Hematopoietic multipotent progenitor cell treated with erythropoietin and hydrocortisone succinate and interleukin-3 and kit ligand, for 6 days (in vitro differentiated cells): ENCODE measurements at regions not wholly inside any gene's neighbourhood (a gene's known extent, or its start where the extent isn't known, plus 50 kb on each side); places are given as distances from the start of the nearest gene placed in this dataset.

Experiments used
- DNase-seq: peaks from one replicate; pipeline ENCODE4 v3.0.0-alpha.2; 2015

DNA sequence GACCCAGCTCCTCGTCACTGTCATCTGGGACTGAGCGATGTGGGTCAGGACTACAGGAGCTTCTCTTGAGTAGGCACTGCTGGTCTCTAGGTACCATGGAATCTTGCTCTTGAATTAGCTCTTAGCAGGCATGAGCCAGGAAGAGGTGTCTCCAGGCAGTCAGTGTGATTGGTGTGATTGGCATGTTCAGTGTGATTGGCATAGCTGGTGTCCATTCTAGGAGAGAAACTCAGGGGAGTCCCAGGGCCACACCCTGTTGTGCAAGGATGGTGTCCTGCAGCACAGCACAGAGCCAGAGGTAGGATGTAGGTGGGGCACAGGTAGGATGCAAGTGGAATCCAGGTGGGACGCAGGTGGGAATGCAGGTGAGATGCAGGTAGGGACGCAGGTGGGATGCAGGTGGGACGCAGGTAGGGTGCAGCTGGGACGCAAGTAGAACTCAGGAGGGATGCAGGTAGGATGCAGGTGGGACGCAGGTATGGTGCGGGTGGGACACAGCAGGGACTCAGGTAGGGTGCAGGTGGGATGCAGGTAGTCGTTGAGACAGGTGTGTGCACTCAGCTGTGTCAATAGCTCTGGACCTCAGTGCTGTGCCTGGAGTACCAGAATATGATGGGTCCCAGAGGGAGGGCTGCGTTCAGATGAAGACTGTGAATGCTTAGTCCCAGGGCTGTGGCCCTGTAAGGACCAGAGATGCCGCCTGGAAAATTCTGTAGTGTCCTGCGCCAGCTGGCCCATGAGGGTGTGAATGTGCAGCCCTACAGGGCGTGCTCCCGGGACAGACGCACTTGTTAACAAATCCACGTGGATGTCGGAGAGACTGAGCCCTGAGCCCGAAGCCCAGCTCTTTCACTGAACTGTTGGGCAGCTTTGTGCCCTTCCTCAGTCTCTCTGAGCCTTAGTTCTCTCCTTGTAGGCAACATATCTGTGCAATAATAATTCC, 248.2 kb upstream of the PITRM1 start:
- DNase-seq: no peak

DNA sequence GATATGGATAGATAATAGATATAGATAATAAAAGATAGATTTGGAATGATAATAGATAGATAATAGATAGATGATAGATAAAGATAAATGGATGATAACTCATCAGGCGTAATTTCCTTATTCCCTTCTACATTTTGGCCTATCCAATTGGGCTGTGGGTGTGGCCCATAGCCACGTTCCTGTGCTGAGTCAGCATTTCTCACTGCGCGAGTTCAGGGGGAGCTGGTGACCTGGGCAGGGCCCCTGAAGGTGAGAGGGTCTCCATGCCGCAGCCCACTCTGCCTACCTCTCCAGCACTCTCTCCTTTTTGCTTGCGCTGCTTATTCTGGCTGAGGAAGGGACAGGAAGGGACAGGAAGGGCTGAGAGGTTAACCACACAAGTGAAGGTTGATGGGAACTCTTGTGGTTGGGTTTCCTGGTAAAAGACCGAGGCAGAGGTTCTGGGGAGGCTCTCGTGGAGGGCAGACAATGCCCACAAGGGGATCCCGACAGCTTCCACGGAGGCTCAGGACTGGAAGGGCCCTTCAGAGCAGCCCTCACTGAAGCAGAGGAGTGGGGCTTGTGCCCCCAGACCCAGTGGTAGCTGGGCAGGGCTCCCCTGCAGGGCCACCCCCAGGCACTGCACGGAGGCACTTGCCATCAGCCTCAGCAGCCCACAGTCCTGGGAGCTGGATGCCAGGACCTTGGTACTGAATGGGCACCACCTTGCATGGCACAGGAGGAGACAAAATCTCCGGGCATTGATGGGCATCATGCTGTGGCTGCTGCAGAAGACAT, 247.3 kb upstream of the PITRM1 start:
- peak; percentile 27 for DNase-seq

DNA sequence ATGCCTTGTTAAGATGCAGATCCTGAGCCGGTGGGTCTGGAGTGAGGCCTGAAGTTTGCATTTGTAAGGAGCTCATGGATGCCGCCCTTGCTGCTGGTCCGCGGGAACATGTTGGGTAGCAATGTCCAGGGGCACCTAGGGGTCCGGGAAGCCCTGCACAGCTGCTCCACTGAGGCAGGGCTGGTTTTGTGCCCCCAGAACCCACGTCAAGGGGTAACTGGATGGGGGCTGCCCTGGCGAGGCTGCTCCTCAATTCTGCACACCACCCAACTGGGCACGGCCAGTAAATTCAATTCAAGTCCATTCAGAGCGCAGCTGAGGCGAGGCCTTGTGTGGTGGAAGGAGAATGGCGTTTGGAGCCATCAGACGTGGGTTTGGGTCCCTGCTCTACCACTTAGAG, 246.3 kb upstream of the PITRM1 start:
- no peak for DNase-seq

DNA sequence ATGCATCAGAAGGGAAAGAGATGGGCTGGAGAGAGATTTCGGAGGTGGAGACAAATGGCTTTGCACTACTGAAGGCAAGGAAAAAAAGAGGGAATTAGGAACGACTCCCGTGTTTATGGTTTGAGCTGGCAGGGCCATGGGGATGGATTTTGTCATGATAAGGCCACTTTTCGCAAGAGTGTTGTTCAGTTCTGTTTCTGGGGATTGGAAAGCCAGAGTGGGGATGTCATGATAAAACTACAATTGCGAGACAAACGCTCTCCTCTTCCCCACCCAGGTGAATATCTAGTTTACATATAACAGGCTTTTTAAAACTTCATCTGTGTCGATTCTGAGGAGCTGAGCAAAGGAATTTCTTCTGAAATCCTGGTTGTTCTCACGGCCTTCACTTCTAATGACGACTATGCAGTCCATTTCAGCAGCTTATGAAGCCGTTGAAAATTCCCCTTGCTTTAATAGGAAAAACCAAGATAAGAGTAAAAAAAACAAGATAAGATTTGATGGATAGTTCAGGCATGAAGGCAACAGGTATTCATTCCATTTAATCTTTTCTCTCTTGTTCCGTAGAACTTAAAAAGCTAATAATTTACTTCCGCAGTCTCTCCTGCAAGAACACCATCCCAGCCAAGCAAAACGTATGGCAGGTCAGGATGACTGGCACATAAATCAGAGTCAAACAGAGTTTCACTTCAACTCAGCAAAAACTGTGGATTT, 245.6 kb upstream of the PITRM1 start:
- DNase-seq: no peak

DNA sequence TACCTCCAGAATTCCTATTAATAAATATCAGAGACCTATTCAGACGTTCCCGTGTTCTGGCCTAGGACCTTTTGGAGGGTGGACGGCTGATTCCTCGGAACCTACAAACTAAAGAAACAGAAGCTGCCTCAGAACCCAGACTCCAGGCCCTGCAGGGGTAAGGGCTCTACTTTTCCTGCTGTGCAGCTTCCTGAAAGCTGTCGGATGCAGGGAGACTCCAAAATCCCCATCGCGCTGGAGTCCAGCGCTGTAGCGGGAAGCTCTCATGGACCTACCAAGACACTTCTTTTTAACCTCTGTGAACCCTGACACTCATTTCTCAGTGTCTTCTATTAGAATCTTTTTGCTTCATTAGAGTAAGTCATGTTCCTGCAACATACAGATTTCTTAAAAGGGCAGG, 244.5 kb upstream of the PITRM1 start:
- DNase-seq: no peak

DNA sequence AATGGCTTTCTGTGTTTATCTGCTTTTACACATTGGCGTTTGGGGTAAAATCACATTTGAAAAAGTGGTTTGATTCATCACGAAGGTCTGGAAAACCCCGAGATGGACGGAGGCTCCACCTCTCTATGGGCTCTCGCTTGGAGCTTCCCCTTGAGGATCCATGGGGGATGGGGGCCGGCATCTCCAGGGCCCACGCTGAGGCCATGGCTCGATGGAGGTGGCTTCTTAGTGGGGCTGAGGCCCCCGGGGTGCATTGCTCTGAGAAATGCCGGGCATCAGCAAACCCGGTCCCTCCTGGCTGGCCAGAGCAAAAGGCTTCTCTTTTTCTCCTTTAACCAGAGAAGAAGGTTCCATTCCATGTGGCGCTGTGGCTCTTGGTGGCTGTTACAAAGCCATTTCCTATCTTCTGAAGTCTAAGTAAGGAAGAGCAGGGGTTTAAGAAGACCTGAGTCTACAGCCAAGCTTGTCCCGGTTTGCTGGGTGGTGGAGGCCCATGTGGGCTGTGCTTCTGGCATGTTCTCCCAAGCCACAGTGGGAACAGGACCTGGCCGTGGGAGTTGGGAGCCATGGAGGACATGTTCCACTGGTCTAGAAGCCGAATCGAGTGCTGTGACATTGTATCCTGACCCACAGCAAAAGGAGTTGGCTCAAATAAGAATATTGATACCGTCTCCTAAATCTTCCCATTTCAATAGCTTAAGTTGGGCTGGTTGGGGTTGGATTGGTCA, 243.5 kb upstream of the PITRM1 start:
- no peak for DNase-seq

DNA sequence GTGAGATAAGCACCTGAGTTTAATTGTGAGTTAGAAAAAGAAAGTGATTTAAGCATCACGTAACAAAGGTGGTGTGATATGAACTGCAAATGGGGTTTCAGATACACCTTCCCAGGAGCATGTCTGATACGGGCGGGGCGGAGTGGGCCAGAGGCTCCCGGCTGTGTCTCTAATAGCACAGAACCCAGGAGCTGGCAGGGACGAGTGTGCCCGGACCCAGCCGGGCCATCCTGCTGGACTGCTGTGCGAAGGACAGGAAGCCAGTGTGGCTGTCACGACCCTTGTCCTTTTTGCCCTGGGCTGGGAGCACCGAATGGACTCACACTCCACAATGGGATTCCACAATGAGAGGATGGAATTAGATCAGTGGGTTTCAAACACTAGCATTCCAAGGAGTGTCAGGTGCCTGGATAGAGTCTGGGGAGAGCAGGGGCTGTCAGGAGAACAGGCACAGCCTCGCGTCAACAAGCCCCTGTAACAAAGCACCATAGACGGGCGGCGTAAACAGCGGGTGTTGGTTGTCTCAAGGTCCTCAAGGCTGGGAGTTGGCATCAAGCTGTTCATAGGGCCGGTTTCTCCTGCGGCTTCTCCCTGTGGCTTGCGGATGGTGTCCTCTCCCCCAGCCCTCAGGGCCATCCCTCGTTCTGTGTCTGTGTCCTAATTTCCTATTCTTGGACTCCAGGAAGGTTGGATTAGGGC, 242.6 kb upstream of the PITRM1 start:
- no peak for DNase-seq

DNA sequence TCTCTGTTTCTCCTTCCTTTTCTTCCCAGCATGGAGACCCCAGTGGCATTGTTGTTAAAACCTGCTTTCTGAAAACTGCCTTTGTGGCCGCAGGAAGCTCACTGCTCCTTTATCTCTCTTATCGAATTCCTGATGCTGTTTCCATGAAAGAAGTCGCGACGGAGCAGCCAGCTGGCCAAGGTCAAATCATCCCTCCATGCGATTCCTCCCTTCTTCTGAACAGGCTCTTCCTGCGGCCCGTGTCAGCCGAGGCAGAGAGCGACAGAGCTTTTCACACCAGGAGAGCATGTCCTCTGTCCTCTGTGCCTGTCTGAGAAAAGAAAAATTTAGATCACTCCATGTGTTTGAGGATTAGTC, 242.1 kb upstream of the PITRM1 start:
- no peak for DNase-seq

DNA sequence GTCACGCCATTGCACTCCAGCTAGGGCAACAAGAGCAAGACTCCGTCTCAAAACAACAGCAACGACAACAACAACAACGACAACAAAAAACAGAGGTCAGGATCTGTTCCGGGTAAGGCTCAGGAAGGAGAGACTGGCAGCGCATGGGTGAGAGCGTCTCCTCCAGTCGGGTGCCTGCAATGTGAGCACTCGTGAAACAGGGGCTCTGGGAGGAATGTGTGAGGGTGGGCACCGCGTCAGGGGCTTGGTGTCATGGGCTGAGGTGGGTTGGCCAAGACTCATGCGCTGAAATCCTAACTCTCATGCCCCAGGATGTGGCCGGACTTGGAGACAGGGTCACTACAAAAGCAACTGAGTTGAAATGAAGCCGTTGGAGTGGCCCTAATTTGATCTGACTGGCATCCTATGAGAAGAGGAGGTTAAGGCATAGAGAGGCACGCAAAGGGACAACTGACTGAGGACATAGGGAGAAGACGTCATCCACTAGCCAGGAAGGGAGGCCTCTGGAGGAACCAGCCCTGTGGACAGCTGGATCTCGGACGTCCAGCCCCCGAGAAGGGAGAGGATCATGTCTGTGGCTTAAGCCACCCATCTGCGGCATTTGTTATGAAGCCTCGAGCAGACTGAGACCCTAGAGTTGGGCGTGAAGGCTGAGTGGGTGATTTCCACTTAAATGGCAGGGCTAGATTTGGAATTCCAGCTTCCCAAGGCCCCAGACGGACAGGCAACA, 241.5 kb upstream of the PITRM1 start:
- DNase-seq: no peak

DNA sequence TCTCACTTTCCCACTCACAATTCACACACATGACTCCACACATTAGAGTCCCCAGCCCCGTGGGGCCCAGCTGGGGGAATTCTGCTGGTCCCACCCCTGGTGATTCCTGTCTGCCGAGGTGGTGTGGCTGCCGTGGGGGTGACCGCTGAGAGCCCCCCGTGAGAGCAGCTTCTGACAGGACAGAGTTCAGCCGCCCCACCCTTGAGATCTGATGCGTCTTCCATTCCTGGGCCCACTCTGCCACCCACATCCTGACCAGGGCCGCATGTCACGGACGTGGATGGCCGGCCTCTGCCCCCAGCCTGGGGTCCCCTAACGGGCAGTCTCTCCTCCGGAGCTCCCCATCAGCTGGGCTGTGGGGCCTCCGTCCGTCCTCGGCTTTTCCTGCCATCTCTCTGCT, 240.1 kb upstream of the PITRM1 start:
- DNase-seq: no peak

DNA sequence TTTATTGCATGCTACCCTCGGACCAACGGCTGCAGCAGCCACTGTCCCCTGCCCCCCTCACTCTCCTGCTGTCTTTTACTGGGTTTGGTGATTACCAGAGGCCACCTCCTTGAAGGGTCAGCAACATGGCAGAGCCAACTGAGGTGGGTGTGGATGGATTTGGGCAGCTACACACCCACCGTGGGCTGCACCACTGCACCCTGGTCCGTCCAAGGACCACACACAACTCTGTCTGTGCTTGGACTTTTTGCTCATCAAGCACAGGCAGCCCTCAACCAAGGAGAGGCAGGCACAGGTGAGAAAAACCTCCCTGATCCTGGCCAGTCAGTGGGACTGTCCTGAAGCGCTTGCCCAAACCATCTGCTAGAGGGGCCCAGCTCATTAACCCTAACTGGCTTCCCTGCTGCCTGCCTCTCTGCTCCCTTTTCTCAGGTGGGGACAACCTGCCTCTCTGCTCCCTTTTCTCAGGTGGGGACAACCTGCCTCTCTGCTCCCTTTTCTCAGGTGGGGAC, 239.5 kb upstream of the PITRM1 start:
- no peak for DNase-seq

DNA sequence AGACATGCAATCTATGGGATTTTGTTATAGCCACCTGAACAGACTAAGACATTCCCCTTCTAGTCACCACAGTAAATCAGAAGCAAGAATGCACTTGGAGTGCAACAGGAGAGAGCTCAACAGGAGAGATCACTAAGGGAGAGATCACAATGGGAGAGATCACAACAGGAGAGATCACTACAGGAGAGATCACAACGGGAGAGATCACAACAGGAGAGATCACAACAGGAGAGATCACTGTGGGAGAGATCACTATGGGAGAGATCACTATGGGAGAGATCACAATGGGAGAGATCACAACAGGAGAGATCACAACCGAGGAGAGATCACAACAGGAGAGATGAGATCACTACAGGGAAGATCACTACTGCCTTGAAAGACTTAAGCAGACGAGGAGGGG, 238.5 kb upstream of the PITRM1 start:
- no peak for DNase-seq

DNA sequence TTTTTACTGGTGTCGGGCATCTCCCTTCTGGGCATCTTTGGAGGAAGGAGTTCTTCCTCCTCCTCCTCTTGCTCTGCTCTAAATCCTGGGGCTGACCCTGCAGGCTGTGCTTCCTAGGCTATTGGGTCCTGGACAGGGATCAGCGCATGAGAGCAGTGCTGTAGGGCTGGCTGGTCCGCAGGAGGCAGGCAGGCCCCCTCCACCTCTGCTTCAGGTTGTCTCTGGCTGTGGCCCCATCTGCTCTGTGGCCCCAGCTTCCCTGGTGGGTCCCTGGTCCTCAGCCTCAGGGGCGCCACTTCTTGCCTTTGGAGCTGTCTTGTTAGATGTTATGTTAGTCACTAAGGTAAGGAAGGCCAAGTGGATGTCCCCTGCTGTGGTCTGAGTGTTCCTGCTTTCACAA, 237.3 kb upstream of the PITRM1 start:
- no peak for DNase-seq

DNA sequence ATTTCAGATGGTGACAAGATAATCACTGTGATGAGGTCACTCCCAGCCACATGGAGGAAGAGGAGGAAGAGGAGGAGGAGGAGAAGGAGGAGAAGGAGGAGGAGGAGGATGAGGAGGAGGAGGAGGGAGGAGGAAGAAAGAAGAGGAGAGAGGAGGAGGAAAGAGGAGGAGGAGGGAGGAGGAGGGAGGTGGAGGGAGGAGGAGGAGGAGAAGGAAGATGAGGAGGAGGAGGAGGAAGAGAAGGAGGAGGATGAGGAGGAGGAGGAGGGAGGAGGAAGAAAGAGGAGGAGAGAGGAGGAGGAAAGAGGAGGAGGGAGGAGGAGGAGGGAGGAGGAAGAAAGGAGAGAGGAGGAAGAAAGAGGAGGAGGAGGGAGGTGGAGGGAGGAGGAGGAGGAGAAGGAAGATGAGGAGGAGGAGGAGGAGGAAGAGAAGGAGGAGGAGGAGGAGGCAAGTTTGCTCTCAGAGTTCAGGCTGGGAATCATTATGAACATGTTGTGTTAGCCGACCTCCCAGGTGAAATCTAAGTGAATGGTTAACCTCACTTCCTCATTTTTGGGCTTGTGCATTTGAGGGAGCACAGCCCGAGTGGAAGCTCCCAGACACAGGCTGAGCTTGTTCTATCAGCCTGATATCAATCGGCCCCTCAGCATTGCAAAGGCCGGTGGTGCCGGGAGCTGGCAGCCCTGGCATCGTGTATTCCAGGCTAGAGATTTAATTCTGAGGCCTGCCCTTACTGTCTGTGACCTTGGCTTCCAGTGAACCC, 236.2 kb upstream of the PITRM1 start:
- DNase-seq: peak; percentile 3

DNA sequence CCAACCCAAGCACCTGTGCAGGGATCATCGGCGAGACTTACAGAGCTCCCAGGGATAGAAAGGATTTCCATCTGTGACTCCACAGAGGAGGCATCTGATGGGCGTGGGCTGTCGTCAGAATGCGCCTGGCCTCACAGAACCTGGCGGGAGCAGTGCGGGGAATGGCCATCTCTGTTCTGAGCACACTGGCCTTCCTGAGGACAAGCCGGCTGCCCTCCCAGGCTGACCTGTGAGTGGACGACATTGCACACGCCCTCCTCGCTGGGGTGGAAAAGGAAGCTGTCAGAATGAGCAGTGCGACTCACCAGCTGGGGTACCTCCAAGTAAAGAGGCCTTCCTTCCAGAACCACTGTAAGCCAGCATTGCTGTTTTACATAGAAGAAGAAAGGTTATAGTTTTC, 234.6 kb upstream of the PITRM1 start:
- no peak for DNase-seq

DNA sequence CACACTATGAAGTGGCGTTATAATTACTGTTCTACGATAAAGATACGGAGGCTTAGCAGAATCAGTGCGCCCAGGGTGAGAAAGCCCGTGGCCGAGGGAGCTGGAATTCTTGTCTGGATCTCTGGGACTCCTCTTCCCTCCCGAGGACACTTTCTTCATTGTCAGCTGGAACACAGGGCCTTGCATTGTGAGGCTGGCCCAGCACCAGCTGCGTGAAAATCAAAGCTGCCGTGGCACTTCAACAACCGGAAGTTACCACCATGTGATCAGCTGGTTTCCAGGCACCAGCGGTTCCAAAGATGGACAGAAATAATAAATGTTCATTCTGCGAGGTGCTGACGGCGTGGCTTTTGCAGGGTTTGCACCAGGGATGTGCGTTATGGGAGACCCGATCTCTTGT, 234.0 kb upstream of the PITRM1 start:
- DNase-seq: no peak

DNA sequence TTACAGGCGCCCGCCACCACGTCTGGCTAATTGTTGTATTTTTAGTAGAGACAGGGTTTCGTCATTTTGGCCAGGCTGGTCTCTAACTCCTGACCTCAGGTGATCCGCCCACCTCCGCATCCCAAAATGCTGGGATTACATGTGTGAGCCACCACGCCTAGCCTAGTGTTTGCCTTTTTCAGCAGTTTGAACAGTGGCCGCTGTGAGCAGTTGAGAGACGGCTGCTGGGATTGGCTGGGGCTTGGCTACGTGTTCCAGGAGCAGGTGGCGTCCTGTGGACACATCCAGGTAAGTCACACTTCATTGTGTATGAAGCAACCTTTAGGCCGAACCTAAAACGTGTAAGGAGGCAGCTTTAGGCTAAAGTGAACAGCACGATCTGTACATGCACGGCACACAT, 231.8 kb upstream of the PITRM1 start:
- DNase-seq: no peak

DNA sequence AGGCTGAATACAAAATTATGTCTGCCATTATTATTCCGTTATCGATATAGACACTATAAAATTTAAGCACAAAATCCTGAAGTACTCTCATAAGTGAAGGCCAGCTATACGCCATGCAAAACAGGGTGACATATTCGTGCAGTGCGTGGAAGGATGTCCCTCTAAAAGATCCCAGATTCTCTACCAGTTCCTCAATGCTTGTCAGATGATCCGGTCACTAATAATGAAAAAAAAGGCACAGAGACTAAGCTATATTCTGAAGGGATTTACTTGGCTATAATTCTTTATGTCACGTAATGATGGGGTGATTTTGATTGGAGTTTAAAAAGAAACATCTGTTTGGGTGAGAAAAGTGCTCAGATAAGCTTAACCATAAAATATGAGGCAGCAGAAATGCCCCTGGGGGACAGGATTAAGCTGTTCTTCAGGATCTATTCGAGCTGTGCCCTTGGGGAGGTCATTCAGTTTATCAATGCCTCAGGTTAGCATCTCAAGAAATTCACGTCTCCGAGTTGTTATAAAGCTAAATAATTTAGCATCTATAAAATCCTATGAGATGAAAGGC, 229.7 kb upstream of the PITRM1 start:
- DNase-seq: no peak

DNA sequence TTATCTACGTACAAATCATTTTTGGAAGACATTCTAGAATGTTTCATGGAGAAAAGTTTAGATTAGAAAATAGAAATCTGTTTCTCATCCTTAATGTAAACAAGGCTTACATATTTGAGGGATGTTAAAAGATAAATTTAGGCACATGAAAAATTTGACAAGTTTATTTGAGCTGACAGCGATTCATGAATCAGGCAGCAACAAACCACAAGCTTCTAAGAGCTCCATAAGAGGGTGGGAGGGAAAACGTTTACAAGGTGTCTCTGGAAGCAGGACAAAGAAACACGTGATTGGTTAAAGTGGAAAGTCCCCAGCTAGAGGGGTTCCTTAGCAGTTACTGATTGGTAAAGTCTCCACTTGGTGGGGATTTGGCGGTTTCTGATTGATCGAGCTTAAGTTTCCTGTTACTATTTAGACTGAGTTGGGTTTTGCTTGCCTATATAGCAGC, 228.9 kb upstream of the PITRM1 start:
- no peak for DNase-seq

DNA sequence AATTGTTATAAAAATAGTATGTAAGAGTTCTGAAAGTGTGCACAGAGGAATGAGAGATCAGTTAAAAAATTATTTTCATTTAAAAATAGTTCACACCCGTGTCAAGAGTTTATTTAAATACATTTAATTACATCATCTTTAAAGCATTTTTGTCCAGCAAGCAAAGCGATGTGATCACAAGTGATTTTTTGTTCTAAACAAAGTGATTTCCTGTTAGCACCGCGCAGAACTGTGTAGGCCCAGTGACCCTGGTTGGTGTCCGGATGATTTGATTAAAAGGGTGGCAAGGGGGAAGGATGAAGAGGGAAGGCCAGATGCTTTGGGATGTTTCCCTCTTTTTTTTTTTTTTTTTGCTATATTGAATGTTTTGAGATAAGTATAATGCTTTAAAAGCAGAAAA, 227.8 kb upstream of the PITRM1 start:
- DNase-seq: no peak
